MG63 (cell line): ENCODE measurements at regions not wholly inside any gene's neighbourhood (a gene's known extent, or its start where the extent isn't known, plus 50 kb on each side); places are given as distances from the start of the nearest gene placed in this dataset.

Source experiments
- DNase-seq: peaks from one replicate; pipeline ENCODE4 v3.0.0-alpha.2; 2020
- H3K27me3 ChIP-seq: fragments of 250-450 bp; sonication (Bioruptor Pico); 2 replicates; pipeline ENCODE4 v1.5.1; 2020; ENCODE audit warnings: mild to moderate bottlenecking, moderate library complexity
- H3K36me3 ChIP-seq: fragments of 250-450 bp; sonication (Bioruptor Pico); 2 replicates; pipeline ENCODE4 v1.5.1; 2020; ENCODE audit warnings: mild to moderate bottlenecking, moderate library complexity
- H3K4me3 ChIP-seq: fragments of 250-450 bp; sonication (Bioruptor Pico); 2 replicates; pipeline ENCODE4 v1.5.1; 2020; ENCODE audit warnings: mild to moderate bottlenecking, moderate library complexity
- H3K9me3 ChIP-seq: fragments of 250-450 bp; sonication (Bioruptor Pico); 2 replicates; pipeline ENCODE4 v1.5.1; 2020; ENCODE audit warnings: mild to moderate bottlenecking, moderate library complexity

DNA sequence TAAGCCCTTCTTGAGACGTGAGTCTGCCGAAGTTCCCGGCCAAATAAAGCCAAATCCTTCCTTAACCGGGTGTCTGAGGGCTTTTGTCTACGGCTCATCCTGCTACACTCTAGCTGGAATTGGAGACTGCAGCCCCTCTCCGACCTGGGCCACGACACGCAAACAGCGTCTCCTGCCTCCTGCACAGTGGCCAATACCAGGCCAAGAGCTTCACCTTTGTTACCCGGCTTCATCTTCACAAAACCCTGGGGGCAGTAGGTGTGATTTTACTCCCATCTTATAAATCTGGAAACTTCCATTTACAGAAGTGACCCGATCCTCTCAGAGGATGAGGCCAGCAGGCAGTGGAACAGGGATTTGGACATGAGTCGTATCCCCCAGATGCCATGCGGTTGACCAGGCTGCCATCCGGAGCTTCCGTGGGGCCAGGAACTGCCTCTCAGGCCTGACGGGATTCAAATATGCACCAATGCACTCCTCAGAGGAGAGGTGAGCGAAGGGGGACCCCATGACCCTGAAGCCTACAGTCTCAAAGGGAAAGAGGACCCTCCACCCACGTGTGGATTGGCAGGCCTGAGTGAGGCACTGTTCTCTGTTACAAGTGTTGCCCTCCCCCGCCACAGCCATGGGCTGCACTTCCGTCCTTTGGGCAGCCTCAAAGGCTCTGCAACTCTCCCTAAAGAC, 53.2 kb upstream of the KLF13 start:
- H3K9me3 ChIP-seq, result no peaks in the 10 kb centered on the region
- DNase-seq, result no peak
- H3K36me3 ChIP-seq, result no peaks in the 10 kb centered on the region
- H3K4me3 ChIP-seq, result no peak overlapping the region
- H3K27me3 ChIP-seq, result no peaks in the 10 kb centered on the region

DNA sequence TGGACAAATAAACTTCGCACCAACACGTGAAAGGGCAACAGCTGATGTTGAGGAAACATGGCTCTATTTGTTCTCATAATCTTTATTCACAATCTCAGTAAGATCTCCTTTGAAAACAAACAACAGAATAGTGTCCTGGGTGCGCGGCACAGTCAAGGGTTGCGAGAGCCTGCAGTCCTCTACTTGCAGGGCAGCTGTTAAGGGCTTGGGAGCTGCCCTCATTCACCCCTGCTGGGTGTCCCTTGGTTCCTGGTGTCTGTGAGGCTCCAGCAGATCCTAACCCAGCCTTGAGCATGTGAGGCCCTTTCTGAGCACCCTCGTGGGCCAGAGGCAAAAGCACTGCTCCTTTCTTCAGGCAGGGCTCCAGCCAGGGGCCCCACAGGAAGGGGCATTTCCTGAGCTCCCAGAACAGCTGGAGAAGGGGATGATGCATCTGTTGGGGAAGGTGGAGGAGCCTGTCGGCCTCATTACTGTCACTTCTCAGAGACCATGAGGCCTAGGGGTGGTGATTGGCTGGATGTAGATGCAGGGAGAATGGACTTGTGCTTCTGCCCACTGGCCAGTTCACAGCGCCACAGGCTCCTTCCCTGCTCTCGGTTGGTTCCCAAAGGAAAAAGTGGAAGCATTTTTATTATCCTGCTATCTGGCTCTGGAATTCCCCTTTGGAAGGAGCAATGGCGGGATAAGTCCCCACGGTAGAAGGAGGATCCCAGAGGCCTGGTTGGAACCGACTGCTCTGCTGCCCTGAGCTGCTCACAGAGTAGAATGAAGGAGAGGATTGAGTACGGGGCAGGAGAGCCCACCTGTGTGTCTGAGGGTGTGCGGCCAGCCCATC, 51.9 kb upstream of the KLF13 start:
- no peak for DNase-seq
- Histone ChIP-seq H3K27me3 (no peaks in the 10 kb centered on the region), H3K9me3 (no peaks in the 10 kb centered on the region), H3K4me3 (no peak overlapping the region), H3K36me3 (no peaks in the 10 kb centered on the region)

DNA sequence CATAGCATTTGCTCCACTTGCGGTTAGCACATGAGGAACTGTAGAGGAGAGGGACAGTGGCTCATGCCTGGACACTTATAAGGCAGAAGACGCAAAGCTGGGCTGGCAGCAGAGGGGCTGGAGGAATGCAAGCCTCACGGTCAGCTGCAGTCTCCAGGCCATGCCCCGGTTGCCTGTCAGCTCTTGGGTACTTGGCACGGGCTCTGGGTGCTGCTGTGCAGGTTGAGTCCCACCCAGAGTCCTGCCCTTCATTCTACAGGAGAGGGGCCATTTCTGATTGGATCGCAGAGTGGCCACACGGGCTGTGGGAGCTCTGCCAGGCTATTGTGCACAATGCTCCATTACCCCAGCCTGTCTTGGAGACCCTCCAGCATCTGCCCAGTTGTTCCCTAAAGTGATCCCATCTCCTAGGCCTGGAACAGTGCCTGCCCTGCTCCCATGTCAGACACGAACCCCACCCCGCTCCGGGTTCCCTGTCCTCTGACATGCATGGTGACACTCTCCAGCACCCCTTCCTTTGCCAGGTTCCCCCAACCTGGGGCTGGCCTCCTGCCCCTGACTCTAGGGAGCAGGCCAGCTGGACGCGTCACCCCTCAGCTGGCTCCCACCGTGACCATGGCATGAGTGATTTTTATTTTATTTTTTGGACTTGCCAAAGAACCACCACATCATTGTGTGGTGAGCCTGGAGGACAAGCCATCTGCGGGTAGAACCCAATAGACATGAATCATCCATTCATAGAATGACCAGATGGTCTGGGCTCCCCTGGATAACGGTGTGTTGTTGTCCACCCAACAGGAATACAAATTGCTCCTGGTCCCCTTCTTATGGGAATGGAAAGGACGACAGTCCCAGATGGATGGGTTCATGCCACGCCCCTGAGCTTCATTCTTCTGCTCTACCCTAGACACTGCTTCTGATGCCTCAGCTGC, 51.0 kb upstream of the KLF13 start:
- Histone ChIP-seq H3K36me3 (no peaks in the 10 kb centered on the region), H3K27me3 (no peaks in the 10 kb centered on the region), H3K4me3 (no peak overlapping the region), H3K9me3 (no peaks in the 10 kb centered on the region)
- no peak for DNase-seq

DNA sequence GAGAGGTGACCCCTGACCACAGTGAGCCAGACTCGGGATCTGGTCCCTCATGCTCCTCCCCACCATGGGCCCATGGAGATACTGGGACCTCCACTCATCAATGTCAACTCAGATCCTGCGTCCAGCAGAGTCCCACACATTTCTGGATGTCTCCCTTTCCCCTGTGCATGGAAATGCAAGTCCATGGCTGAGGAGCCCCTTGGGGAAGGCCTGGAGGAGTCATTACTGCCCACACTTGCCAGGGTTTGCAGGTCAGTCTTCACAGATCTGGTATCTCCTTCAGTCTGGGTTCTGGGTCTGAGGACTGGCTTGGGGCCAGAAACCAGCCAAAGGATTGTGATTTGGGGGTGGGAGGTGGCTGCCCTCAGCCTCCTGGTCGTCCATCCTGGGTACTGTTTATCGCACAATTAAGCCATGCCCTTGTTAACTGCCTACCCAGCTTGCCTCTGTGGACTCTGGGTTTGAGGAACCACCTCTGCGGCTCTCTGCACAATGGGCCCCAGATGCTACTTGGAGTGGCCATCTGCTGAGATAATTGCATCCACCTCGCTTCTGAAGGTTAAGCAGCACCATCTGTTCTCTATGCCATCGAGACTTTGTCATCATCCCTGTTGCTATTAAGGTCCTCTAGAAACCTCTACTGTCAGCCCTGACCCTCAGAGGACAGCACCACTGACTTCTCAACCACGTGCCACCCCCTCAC, 49.9 kb upstream of the KLF13 start:
- Histone ChIP-seq H3K27me3 (no peaks in the 10 kb centered on the region), H3K36me3 (no peaks in the 10 kb centered on the region), H3K4me3 (no peak overlapping the region), H3K9me3 (no peaks in the 10 kb centered on the region)
- DNase-seq, result no peak
